Naive thymus-derived CD8-positive, alpha-beta T cell (primary cell): ENCODE measurements at regions not wholly inside any gene's neighbourhood (a gene's known extent, or its start where the extent isn't known, plus 50 kb on each side); places are given as distances from the start of the nearest gene placed in this dataset.

ENCODE experiments used
- ATAC-seq, 2 donors: fragments of 150-1000 bp; cut with Tn5 transposase in 1 of 2; sonication (Bioruptor Pico), chemical (Tn5 transposase) in 1 of 2; 1 replicate in 1 of 2; 2 replicates in 1 of 2; pipeline ENCODE4 v1.10.0; 2021; ENCODE audit warnings: mild to moderate bottlenecking in 2 of 2, moderate library complexity in 2 of 2
- POLR2A ChIA-PET: fragments of 350-600 bp; sonication (Branson Sonifier 250); formaldehyde crosslinking; loops from one replicate; lab custom pipeline; 2021; ENCODE audit warnings: antibody characterized with exemption; lab: Charles Lee
- DNase-seq, 10 donors: peaks; one replicate each; pipeline versions ENCODE4 v3.0.0 to v3.0.0-alpha.2; 2020 to 2022
- H3K27ac Mint-ChIP-seq, 10 donors: one replicate each; pipeline ENCODE4 v1.8.0; 2020 to 2022; ENCODE audit warnings: mild to moderate bottlenecking in 10 of 10, mixed read lengths in 10 of 10, moderate library complexity in 4 of 10, inconsistent platforms in 1 of 10
- H3K27me3 Mint-ChIP-seq, 5 donors: one replicate each; pipeline ENCODE4 v1.8.0; 2021 to 2022; ENCODE audit warnings: mixed read lengths in 5 of 5
- H3K36me3 Mint-ChIP-seq, 3 donors: one replicate each; pipeline ENCODE4 v1.8.0; 2020 to 2022; ENCODE audit warnings: mixed read lengths in 3 of 3, mild to moderate bottlenecking in 2 of 3, inconsistent platforms in 1 of 3
- H3K4me1 Mint-ChIP-seq, 4 donors: one replicate each; pipeline ENCODE4 v1.8.0; 2021 to 2022; ENCODE audit warnings: mixed read lengths in 4 of 4
- H3K4me3 Mint-ChIP-seq, 10 donors: one replicate each; pipeline ENCODE4 v1.8.0; 2020 to 2022; ENCODE audit warnings: mild to moderate bottlenecking in 10 of 10, mixed read lengths in 10 of 10, moderate library complexity in 6 of 10, inconsistent platforms in 1 of 10
- H3K9me3 Mint-ChIP-seq, 9 donors: one replicate each; pipeline ENCODE4 v1.8.0; 2020 to 2022; ENCODE audit warnings: mixed read lengths in 9 of 9, mild to moderate bottlenecking in 3 of 9, inconsistent platforms in 1 of 9, moderate library complexity in 1 of 9

DNA sequence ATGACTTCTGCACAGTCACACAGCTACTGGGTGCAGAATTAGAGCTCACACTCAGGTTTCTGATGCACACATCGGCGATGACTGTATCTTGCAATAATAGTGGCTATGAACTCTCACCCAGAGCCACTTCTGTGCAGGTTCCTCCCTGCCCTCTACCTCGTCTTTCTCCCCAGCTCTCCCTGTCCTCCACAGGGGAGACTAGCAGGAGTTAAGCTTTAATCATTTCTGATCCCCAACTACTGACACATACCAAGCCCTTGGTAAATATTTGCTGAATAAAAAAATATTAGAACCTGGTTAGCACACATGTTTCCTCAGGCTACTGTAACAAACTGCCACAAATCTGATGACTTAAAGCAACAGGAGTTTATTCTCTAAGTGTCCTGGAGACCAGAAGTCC lies 222.7 kb upstream of the FOXA2 start:
- Mint-ChIP-seq H3K36me3 (no peaks in the 10 kb centered on the region), H3K4me3 (no peak overlapping the region), H3K4me1 (no peaks in the 10 kb centered on the region), H3K9me3 (peaks cover 0 to 2% (median 0%) of the 10 kb centered on the region in 9 donors), H3K27ac (no peak overlapping the region), H3K27me3 (peaks cover 0 to 10% (median 2%) of the 10 kb centered on the region in 5 donors)
- DNase-seq (no peak), ATAC-seq (no peak)
- POLR2A ChIA-PET: no interaction called here

DNA sequence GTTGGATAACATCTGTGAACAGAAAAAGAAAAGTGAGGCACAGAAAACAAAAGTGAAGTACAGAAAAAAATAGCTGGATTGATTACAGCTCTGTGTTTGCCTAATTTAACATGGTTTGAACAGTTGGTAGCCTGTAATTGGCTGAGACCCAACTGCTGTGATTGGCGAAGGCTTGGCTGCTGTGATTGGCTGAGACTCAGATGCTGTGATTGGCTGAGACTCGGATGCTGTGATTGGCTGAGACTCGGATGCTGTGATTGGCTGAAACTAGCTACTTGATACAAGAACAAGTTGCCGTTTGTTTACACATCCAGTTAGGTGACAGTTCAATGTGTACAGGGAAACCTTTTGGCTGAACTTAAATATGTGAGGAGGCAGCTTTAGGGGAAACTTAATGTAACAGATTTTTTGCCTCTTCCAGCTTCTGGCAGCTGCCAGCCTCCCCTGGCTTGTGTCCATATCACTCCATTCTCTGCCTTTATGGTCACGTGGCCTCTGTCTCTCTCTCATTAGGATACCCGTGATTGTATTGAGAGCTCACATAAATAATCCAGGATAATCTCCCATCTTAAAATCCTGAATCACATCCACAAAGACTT lies 223.4 kb upstream of the FOXA2 start:
- ATAC-seq: no peak

DNA sequence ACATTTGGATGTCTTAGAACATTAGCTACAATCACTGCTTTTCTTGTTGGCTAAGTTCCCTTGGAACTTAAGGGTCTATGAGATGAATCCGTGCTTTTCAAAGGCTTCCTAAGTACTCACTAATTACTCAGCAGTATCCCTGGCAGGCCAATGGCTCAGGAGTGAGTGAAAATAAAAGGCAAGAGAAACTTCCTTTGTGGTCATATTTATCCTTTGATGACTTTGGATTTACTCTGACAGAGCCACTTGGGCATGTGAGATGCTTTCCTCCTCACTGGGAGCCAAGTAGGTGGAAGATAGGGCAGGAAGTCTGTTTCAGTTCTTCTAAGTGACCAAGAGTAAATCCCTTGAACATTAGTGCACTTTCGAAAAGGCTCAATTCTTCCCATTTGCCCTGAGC lies 224.3 kb upstream of the FOXA2 start:
- ATAC-seq: no peak
- no peak overlapping the region for H3K4me3 Mint-ChIP-seq
- H3K9me3 Mint-ChIP-seq: peaks cover 0 to 2% (median 0%) of the 10 kb centered on the region in 9 donors
- H3K36me3 Mint-ChIP-seq: no peaks in the 10 kb centered on the region
- H3K27me3 Mint-ChIP-seq: peaks cover 0 to 3% (median 0%) of the 10 kb centered on the region in 5 donors
- no peak overlapping the region for H3K27ac Mint-ChIP-seq
- DNase-seq: no peak
- POLR2A ChIA-PET: no interaction called here
- H3K4me1 Mint-ChIP-seq: no peaks in the 10 kb centered on the region

More for the DNA sequence above, 223.4 kb upstream of the FOXA2 start:
- H3K36me3 Mint-ChIP-seq: no peaks in the 10 kb centered on the region
- POLR2A ChIA-PET: no interaction called here
- H3K27me3 Mint-ChIP-seq: peaks cover 0 to 3% (median 0%) of the 10 kb centered on the region in 5 donors
- DNase-seq: no peak
- no peaks in the 10 kb centered on the region for H3K4me1 Mint-ChIP-seq
- H3K27ac Mint-ChIP-seq: no peak overlapping the region
- no peak overlapping the region for H3K4me3 Mint-ChIP-seq
- peaks cover 0 to 2% (median 0%) of the 10 kb centered on the region in 9 donors for H3K9me3 Mint-ChIP-seq

DNA sequence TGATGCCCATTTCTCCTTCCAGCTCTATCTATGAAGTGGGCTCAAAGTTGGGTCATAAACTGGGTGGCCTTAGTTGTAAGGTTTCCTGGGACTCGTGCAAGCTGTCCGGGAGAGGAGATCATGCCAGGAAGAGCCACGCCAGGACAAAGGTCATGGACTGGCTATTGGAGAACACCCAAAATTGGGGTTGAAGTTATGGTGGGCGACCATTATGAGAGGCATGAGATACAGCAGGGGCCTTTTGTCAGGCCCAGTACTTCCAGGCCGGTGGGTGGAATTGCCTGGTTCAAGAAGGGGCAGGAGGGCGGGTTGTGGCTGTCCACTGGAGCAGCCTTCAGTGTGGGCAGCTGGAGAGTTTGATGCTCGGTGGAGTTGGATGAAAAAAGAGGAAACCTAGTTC lies 225.1 kb upstream of the SSTR4 start:
- DNase-seq (no peak), ATAC-seq (no peak)
- H3K4me1 Mint-ChIP-seq: no peaks in the 10 kb centered on the region
- H3K27me3 Mint-ChIP-seq: peaks cover 0 to 11% (median 0%) of the 10 kb centered on the region in 5 donors
- no peak overlapping the region for H3K4me3 Mint-ChIP-seq
- POLR2A ChIA-PET: no interaction called here
- H3K9me3 Mint-ChIP-seq: peaks cover 0 to 2% (median 0%) of the 10 kb centered on the region in 9 donors
- H3K36me3 Mint-ChIP-seq: no peaks in the 10 kb centered on the region
- no peak overlapping the region for H3K27ac Mint-ChIP-seq

DNA sequence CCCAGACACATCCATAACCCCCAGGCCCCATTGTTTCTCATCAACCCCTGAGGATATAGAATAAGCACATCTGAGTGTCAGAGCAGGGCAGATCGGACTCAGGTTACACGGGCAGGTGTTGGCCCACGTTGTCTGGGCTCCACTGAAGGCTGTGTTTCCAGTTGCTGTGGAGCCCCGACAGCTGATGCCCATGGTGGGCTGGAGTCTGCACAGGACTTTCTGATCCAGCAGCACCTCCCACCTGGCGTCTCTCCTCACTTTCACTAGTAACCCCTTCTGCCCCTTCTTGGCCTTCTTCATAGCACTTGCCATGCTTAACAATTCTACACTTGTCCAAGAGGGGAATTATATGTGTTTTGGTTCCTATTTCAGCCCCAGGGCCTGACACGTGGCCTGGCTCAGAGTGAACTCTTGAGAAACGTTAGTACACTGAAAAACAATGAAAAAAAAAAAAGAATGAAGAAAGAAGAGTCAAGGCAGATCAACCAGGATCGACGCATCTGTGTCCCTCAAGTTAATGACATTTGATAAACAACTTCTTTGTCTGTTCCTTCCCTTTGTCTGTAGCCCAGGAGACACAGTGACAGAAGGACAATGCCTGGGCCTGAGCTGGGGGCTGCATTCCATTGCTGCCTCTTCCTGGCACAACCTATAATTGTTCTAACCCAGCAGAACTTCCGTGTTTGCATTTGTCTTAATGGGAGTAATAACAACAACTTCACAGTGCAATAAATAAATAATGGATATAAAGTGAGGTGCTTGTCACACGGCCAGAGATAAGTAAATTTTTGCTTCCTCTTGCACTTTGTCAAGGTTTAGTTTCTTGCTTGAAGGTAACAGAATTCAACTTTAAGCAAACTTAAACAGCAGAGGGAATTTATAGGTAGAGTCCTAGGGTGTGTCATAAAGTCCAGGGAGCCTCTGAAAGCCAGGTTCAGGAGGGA lies 224.2 kb upstream of the SSTR4 start:
- H3K9me3 Mint-ChIP-seq: peaks cover 0 to 2% (median 0%) of the 10 kb centered on the region in 9 donors
- H3K36me3 Mint-ChIP-seq: no peaks in the 10 kb centered on the region
- H3K27me3 Mint-ChIP-seq: peaks cover 0 to 16% (median 0%) of the 10 kb centered on the region in 5 donors
- no peak for ATAC-seq
- no peak for DNase-seq
- H3K27ac Mint-ChIP-seq: no peak overlapping the region
- H3K4me3 Mint-ChIP-seq: no peak overlapping the region
- POLR2A ChIA-PET: no interaction called here
- H3K4me1 Mint-ChIP-seq: no peaks in the 10 kb centered on the region

DNA sequence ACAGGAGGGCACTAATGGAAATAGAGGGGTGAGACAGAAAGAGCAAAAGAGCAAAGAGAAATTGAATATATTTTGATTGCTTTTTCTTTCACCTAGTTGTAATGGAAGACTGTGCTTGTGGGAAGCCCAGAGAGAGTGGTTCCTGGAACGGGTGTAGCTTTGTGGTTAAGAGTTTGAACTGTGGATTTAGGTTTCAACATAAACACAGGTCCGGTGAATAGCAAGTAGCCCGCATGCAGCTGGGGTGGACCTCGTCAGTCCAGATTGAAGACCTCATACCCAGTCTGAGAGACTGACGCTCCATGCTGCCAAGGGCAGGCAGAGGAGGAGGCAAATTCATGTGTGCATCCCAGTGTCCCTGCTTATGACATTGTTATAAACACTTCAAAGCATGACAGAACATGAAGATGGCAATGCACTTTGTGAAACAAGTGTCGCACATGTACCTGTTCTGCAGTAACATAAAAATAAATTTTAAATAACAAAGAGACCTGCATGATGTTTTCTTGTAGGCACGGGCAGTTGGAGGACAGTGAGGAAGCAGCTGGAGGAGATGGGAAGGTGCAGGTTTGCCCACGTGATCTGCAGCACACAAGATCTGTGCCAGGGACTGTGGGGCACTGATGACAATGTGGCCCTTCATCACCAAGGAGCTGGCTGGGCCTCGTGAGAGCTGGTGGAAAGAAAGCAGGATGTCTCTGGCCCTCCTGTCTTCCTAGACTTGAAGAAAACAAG lies 220.5 kb upstream of the SSTR4 start:
- H3K4me3 Mint-ChIP-seq: no peak overlapping the region
- H3K4me1 Mint-ChIP-seq: no peaks in the 10 kb centered on the region
- no peaks in the 10 kb centered on the region for H3K36me3 Mint-ChIP-seq
- DNase-seq (no peak), ATAC-seq (no peak)
- peaks cover 0 to 2% (median 0%) of the 10 kb centered on the region in 9 donors for H3K9me3 Mint-ChIP-seq
- POLR2A ChIA-PET: no interaction called here
- peaks cover 0 to 16% (median 0%) of the 10 kb centered on the region in 5 donors for H3K27me3 Mint-ChIP-seq
- no peak overlapping the region for H3K27ac Mint-ChIP-seq

DNA sequence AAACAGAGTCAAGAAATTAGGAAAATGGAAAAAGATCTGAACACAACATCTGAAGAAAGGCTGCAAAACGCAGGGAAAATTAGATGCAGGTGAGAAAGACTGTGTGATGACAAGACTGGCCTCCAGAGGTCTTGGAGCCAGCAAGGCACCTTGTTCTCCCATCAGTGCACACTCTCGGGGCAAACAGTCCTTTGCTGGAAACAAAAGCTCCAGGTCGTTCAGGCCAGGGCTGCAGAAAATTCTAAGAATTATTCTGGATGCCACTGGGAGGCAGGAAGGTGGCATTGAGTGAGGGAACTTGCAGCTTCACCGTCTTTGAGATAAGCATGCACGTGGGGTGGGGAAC lies 219.9 kb upstream of the SSTR4 start:
- Mint-ChIP-seq H3K27me3 (peaks cover 0 to 16% (median 0%) of the 10 kb centered on the region in 5 donors), H3K4me1 (no peaks in the 10 kb centered on the region), H3K36me3 (no peaks in the 10 kb centered on the region), H3K9me3 (no peaks in the 10 kb centered on the region), H3K4me3 (no peak overlapping the region), H3K27ac (no peak overlapping the region)
- ATAC-seq (no peak), DNase-seq (no peak)
- POLR2A ChIA-PET: no interaction called here

DNA sequence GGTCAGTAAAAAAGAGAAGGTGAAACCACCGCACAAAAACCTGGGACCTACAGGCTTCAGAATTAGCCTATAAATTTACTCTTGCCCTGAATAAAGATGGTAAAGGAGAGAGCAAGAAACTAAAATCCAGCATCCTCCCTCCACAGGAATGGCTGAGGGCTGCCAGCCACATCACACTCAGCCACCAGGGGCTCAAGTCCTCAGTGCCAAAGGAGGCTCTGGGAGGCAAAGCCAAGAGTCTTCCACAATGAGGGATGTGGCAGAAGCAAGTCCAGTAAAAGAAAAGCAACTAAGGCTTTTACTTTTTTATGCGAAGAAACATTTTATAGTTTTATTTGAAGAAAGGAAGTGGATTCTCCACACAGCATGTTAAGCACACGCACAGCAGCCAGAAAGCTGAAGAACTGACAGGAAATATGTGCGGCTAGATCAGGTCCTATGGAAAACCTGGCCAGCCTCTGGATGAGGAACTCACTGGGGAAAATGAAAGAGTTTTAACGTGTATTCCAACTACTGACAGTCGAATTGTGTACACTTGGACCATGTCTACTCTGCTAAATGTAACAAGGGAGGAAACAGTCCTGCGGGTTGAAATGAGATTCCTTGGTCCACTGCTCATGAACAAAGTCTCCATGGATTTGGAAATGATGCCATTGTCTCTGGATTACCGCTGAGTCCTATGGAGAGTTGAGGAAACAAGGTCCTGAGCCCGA lies 219.4 kb upstream of the SSTR4 start:
- H3K36me3 Mint-ChIP-seq: no peaks in the 10 kb centered on the region
- H3K27me3 Mint-ChIP-seq: peaks cover 0 to 16% (median 0%) of the 10 kb centered on the region in 5 donors
- POLR2A ChIA-PET: no interaction called here
- no peaks in the 10 kb centered on the region for H3K4me1 Mint-ChIP-seq
- ATAC-seq (no peak), DNase-seq (no peak)
- no peaks in the 10 kb centered on the region for H3K9me3 Mint-ChIP-seq
- no peak overlapping the region for H3K27ac Mint-ChIP-seq
- H3K4me3 Mint-ChIP-seq: no peak overlapping the region

DNA sequence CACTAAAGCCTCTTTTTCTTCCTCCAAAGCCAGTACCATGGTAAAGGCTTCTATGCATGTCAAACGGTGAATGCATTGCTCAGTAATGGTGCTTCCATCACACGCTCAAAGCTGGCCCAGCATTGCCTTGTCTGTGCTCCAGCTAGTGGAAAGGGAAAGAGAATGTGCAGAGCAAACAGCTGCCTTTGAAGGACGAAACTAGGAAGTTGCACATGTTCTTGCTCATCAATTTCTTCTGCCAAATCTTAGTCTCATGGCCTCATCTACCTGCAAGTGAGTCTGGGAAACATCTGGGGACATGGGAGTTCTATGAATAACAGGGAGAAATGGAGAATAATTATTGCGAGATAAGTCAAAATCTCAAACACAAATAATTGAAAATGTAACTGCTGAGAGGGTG lies 216.5 kb upstream of the SSTR4 start:
- Mint-ChIP-seq H3K4me3 (no peak overlapping the region), H3K36me3 (no peaks in the 10 kb centered on the region), H3K4me1 (no peaks in the 10 kb centered on the region), H3K27me3 (peaks cover 0 to 16% (median 0%) of the 10 kb centered on the region in 5 donors), H3K9me3 (no peaks in the 10 kb centered on the region), H3K27ac (no peak overlapping the region)
- DNase-seq: no peak
- POLR2A ChIA-PET: no interaction called here
- ATAC-seq: no peak

DNA sequence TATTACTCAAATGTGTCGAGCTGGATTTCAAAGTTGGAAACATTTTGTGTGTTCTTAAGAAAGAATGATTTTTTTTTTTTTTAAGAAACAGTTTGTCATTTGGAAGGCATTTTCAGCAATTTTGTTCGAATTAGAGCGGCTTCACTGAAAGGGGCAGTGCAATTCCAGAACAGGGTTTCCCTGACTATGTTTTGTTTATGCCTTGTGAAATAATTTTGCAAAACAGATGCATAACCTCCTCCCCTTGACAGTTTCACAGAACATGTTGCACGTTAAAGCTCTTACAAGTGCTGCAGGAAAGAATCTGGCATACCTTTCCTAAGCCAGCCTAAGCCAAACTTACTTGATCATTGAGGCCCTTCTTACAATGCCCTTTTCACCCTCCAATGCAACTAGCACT lies 216.0 kb upstream of the SSTR4 start:
- no peak overlapping the region for H3K27ac Mint-ChIP-seq
- DNase-seq (no peak), ATAC-seq (no peak)
- H3K4me3 Mint-ChIP-seq: no peak overlapping the region
- no peaks in the 10 kb centered on the region for H3K9me3 Mint-ChIP-seq
- H3K36me3 Mint-ChIP-seq: no peaks in the 10 kb centered on the region
- POLR2A ChIA-PET: no interaction called here
- H3K27me3 Mint-ChIP-seq: peaks cover 0 to 14% (median 0%) of the 10 kb centered on the region in 5 donors
- no peaks in the 10 kb centered on the region for H3K4me1 Mint-ChIP-seq

DNA sequence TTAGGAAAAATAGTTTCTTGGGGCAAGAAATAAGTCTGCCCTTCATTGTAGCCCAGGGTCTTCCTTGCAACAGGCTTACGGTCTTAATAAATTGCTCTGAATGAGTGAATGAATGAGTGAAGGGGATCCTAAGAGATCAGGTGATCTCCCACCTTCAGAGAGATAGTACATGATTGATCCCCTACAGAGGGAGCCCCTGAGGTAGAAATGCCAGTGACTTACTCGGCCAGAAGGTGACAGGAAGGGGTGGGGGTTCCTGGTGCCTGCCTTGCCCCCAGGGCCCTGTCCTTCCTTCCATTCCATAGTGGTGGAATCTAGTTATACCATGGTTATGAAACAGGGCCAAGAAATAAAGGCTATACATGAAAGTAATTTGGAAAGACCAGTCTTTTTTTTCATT lies 215.3 kb upstream of the SSTR4 start:
- Mint-ChIP-seq H3K4me1 (no peaks in the 10 kb centered on the region), H3K4me3 (no peak overlapping the region), H3K27me3 (peaks cover 0 to 7% (median 0%) of the 10 kb centered on the region in 5 donors), H3K9me3 (no peaks in the 10 kb centered on the region), H3K27ac (no peak overlapping the region), H3K36me3 (no peaks in the 10 kb centered on the region)
- no peak for DNase-seq
- POLR2A ChIA-PET: no interaction called here
- ATAC-seq: no peak

DNA sequence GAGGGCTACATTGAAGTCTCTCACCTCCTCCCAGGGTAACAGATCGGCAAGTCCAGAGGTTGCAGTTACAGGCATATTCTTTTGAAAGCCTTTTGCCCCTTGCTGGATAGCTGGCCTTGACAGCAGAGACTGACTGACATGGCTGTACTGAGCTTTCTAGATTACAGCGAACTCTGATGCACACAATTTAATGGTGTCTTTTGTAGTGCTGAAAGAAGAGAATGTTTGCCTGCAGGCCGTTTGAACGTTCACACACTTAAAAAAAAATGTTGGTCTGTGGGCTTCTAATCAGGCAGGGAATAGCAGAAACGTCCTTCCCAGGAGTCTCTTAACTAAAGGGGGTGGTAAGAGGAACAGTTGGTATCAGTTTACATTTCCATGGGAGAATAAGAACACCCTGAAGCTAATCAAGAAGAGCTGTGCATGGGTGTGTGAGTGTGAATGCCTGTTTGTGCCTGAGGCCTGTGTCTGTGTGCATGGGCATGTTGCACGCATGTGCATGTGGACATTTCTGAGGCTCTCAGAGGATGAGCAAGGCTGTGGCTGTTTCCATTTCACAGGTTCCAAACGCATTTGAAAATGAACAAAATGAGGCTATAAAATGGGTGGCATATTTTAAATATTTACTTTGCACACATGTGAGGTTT lies 213.9 kb upstream of the SSTR4 start:
- Mint-ChIP-seq H3K4me3 (no peak overlapping the region), H3K27me3 (no peaks in the 10 kb centered on the region), H3K9me3 (no peaks in the 10 kb centered on the region), H3K36me3 (no peaks in the 10 kb centered on the region), H3K4me1 (no peaks in the 10 kb centered on the region), H3K27ac (no peak overlapping the region)
- ATAC-seq: no peak
- DNase-seq: no peak
- POLR2A ChIA-PET: no interaction called here
